GM10266 (cell line): ENCODE measurements at regions not wholly inside any gene's neighbourhood (a gene's known extent, or its start where the extent isn't known, plus 50 kb on each side); places are given as distances from the start of the nearest gene placed in this dataset.

ENCODE experiments used
- DNase-seq: peaks from one replicate; pipeline ENCODE4 v3.0.0; 2012; ENCODE audit errors: extremely low spot score
- TF ChIP-seq, protein P1 (sequence below): IDR thresholded peaks from 2 replicates; pipeline ENCODE4 v1.5.1; 2012; ENCODE audit warnings: mild to moderate bottlenecking, low read depth; ENCODE audit not compliant: control insufficient read depth, insufficient read depth; ENCODE audit errors: missing control alignments

DNA sequence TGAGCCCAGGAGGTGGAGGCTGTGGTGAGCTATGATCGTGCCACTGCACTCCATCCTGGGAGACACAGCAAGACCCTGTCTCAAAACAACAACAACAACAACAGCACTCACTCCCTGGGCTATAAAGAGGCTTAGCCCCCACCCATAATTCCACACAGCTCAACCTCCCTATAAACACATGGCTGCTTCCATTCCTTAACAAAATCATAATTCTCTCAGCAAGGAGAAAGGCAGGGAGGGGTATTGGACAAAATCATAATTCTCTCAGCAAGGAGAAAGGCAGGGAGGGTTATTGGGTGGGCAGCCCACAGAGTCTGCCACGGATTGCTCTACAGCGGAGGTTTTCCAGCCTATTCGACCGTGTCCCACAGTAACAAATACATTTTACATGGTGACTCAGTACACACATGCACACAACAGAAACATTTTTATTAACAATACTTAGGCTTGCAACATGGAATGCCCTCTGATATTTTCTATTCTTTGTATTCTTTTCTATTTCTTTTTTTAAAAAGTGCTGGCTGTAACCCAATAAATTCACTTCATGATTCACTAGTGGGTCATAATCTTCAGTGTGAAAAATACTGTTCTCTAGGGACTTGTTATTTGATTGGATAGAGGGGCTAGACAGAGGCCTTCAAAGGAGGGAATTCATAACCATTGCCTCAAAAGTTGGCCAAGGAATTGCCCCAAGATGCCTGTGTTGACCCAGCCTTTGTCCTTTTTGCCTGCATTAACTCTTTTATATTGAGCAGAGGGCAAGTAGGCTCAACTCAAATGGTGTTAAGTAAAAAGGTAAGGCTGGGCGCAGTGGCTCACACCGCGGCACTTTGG is 50.6 kb upstream of the ZMYND8 start:
- DNase-seq: no peak
- TF ChIP-seq, protein P1, sequence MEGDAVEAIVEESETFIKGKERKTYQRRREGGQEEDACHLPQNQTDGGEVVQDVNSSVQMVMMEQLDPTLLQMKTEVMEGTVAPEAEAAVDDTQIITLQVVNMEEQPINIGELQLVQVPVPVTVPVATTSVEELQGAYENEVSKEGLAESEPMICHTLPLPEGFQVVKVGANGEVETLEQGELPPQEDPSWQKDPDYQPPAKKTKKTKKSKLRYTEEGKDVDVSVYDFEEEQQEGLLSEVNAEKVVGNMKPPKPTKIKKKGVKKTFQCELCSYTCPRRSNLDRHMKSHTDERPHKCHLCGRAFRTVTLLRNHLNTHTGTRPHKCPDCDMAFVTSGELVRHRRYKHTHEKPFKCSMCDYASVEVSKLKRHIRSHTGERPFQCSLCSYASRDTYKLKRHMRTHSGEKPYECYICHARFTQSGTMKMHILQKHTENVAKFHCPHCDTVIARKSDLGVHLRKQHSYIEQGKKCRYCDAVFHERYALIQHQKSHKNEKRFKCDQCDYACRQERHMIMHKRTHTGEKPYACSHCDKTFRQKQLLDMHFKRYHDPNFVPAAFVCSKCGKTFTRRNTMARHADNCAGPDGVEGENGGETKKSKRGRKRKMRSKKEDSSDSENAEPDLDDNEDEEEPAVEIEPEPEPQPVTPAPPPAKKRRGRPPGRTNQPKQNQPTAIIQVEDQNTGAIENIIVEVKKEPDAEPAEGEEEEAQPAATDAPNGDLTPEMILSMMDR: no peak

DNA sequence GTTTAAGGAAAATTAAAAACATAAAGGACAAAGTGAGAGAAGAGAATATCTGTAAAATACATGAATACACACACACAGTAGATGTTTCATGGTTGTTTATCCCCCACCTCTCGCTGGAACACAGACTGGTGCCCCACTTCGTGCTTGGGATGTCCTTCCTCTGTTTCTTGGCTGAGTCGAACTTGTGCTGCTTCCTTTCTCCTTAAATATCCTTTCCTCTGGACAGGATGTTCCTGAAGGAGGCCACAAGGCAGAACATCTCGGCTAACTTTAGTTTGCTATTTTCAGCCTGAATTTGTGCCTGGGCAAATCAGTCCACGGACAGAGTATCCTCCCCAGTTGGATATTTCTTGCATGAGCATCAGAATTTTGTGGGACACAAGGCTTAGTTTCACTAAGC is 54.7 kb upstream of the ZMYND8 start:
- TF ChIP-seq, protein P1: no peak
- DNase-seq: no peak

DNA sequence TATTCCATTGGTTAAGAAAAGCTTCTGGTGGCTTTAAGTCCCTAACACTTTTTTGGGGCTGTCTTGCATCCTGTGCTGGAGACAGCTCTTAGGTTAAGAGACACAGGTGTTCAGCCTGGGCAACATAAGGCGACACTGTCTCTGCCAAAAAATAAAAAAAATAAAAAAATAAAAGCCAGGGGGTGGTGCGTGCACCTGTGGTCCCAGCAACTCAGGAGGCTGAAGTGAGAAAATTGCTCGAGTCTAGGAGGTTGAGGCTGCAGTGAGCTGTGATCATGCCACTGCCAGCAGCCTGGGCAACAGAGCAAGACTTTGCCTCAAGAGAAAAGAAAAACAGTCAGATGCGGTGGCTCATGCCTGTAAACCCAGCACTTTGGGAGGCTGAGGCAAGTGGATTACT is 55.6 kb upstream of the ZMYND8 start:
- no peak for DNase-seq
- TF ChIP-seq, protein P1: no peak

DNA sequence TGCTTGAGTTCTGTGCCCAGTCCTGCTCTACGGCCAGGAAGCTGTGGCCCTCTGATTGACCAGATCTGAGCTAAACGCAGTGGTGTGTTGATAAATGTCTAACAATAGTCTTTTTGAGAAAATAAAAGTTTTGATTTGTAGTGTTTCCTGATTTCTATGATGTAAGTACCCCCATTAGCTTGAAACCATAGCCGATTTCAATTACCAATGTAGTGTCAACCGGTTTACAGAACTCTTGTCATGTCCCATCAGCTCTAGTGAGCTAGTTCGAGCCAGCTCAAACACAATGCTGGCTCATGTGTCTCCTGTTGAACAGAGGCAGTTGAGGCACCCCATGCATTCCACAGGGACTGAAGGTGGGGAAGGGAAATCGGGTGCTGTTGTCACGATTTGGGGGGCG is 56.7 kb upstream of the ZMYND8 start:
- no peak for DNase-seq
- TF ChIP-seq, protein P1: no peak

DNA sequence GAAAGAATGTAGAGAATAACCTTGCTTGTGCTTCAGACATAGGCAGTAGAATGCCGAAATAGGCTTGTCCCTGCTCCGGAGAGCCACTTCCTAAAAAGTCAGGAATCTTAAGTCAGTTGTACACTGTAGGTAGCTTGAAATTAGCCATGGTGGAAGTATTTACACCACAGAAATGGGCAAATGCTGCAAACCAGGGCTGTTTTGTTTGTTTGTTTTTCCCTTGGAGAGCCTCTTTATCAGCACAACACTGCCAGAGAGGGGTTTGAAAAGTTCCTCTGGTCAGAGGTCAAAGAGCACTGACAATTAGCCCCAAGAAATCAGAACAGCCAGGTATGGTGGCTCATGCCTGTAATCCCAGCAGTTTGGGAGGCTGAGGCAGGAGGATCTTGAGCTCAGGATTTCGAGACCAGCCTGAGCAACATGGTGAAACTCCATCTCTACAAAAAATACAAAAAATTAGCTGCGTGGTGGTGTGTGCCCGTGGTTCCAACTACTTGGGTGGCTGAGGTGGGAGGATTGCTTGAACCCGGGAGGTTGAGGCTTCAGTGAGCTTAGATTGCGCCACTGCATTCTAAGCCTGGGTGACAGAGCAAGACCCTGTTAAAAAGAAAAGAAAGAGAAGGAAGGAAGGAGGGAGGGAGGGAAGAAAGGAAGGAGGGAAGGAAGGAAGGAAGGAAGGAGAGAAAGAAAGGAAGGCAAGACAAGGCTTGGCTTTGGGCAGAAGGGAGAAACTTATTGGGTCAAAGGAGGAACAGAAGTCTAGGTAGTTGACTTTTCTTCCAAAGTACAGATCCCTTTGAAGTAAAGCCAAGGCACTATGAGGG is 61.0 kb upstream of the ZMYND8 start:
- TF ChIP-seq, protein P1: no peak

DNA sequence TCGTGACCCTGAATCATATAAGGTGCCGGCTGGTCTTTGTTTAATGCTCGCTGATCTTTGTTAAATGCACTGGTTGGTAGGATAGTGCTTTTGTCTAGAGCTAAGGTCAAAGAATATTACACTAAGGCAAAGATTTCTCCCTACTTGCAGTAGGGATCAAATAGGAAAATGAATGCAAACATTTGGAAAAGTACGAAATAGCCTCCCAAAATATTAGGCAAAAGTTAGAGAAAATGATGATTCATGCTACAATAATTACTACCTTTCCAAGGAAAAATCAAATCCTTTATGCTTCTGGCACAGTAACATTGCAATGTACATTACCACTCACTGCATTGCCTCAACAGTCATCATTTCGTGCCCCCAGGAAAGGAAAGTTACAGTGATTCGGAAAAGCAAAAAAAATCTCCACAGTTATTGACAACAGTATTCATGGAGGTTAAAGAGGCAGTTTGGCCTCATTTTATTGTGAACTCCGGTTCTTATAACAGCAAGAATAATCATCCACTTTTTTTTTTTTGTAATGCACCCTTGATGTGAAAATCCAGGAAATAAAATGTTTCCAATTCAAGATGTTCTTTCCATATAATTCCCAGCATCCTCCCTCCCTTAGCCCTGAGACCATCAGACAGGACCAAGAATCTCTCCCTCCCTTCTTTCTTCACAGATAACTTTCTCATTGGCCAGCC is 61.7 kb upstream of the ZMYND8 start:
- TF ChIP-seq, protein P1: no peak
- no peak for DNase-seq

More for the DNA sequence above, 61.0 kb upstream of the ZMYND8 start:
- no peak for DNase-seq
